H9 (cell line): ENCODE measurements at regions not wholly inside any gene's neighbourhood (a gene's known extent, or its start where the extent isn't known, plus 50 kb on each side); places are given as distances from the start of the nearest gene placed in this dataset.

Source experiments
- DNase-seq: peaks from one replicate; pipeline ENCODE4 v3.0.0-alpha.2; 2017
- H2AFZ ChIP-seq: one replicate; pipeline ENCODE4 v1.6.1; 2013; ENCODE audit warnings: mild to moderate bottlenecking, low read length, control low read depth, moderate library complexity
- H2AK5ac ChIP-seq: 2 replicates; pipeline ENCODE4 v1.6.1; 2013; ENCODE audit warnings: low read length, control low read depth, mixed read lengths; ENCODE audit not compliant: insufficient read length
- H2BK120ac ChIP-seq: one replicate; pipeline ENCODE4 v1.6.1; 2013; ENCODE audit warnings: low read depth, mild to moderate bottlenecking, low read length, control low read depth, inconsistent platforms; ENCODE audit not compliant: poor library complexity, severe bottlenecking
- H2BK12ac ChIP-seq: 2 replicates; pipeline ENCODE4 v1.6.1; 2013; ENCODE audit warnings: low read length, control low read depth, mixed read lengths, low read depth; ENCODE audit not compliant: insufficient read length
- H2BK15ac ChIP-seq: 2 replicates; pipeline ENCODE4 v1.6.1; 2013; ENCODE audit warnings: low read depth, low read length, control low read depth
- H2BK20ac ChIP-seq: one replicate; pipeline ENCODE4 v1.6.1; 2013; ENCODE audit warnings: low read depth, mild to moderate bottlenecking, low read length, control low read depth, inconsistent platforms; ENCODE audit not compliant: poor library complexity, severe bottlenecking
- H2BK5ac ChIP-seq: 2 replicates; pipeline ENCODE4 v1.6.1; 2013; ENCODE audit warnings: low read length, control low read depth, mixed read lengths; ENCODE audit not compliant: insufficient read length
- H3K14ac ChIP-seq: 2 replicates; pipeline ENCODE4 v1.6.1; 2013; ENCODE audit warnings: low read length, control low read depth; ENCODE audit not compliant: insufficient read depth
- H3K18ac ChIP-seq: 2 replicates; pipeline ENCODE4 v1.6.1; 2013; ENCODE audit warnings: low read depth, mild to moderate bottlenecking, mixed read lengths, low read length, control low read depth; ENCODE audit not compliant: insufficient read length
- H3K23ac ChIP-seq: 2 replicates; pipeline ENCODE4 v1.6.1; 2013; ENCODE audit warnings: low read length, control low read depth, mixed read lengths, low read depth; ENCODE audit not compliant: insufficient read length
- H3K23me2 ChIP-seq: 2 replicates; pipeline ENCODE4 v1.6.1; 2013; ENCODE audit warnings: low read depth, mild to moderate bottlenecking, mixed read lengths, low read length, control low read depth; ENCODE audit not compliant: insufficient read length, poor library complexity, severe bottlenecking
- H3K27ac ChIP-seq: 2 replicates; pipeline ENCODE4 v1.5.1; 2013; ENCODE audit warnings: low read length, control low read depth, mixed read lengths, low read depth; ENCODE audit not compliant: insufficient read length
- H3K27me3 ChIP-seq: 2 replicates; pipeline ENCODE4 v1.6.1; 2013; ENCODE audit warnings: low read length, control low read depth, inconsistent platforms; ENCODE audit not compliant: insufficient read depth
- H3K4ac ChIP-seq: 2 replicates; pipeline ENCODE4 v1.6.1; 2013; ENCODE audit warnings: low read depth, mild to moderate bottlenecking, control low read depth, inconsistent platforms, low read length, moderate library complexity
- H3K4me1 ChIP-seq: 2 replicates; pipeline ENCODE4 v1.6.1; 2013; ENCODE audit warnings: low read length, control low read depth, inconsistent platforms; ENCODE audit not compliant: insufficient read depth
- H3K4me2 ChIP-seq: 2 replicates; pipeline ENCODE4 v1.6.1; 2013; ENCODE audit warnings: low read length, control low read depth, mixed read lengths; ENCODE audit not compliant: insufficient read length, insufficient read depth
- H3K56ac ChIP-seq: 2 replicates; pipeline ENCODE4 v1.6.1; 2013; ENCODE audit warnings: low read depth, mild to moderate bottlenecking, mixed read lengths, low read length, control low read depth; ENCODE audit not compliant: insufficient read length
- H3K79me1 ChIP-seq: 2 replicates; pipeline ENCODE4 v1.6.1; 2013; ENCODE audit warnings: low read depth, mild to moderate bottlenecking, moderate library complexity, low read length, control low read depth, inconsistent platforms; ENCODE audit not compliant: insufficient read depth, poor library complexity, severe bottlenecking
- H3K79me2 ChIP-seq: 2 replicates; pipeline ENCODE4 v1.6.1; 2013; ENCODE audit warnings: low read length, control low read depth, inconsistent platforms; ENCODE audit not compliant: insufficient read depth
- H3K9ac ChIP-seq: 2 replicates; pipeline ENCODE4 v1.6.1; 2013; ENCODE audit warnings: low read length, control low read depth, mixed read lengths; ENCODE audit not compliant: insufficient read length; ENCODE audit errors: extremely low read depth
- H3K9me3 ChIP-seq: one replicate; pipeline ENCODE4 v1.6.1; 2013; ENCODE audit warnings: low read depth, low read length, inconsistent platforms; ENCODE audit not compliant: control insufficient read depth
- H3T11ph ChIP-seq: one replicate; pipeline ENCODE4 v1.6.1; 2013; ENCODE audit warnings: mild to moderate bottlenecking, low read length, control low read depth, inconsistent platforms
- H4K20me1 ChIP-seq: one replicate; pipeline ENCODE4 v1.6.1; 2013; ENCODE audit not compliant: control insufficient read depth, insufficient read length, insufficient read depth
- H4K5ac ChIP-seq: 2 replicates; pipeline ENCODE4 v1.6.1; 2013; ENCODE audit warnings: low read depth, mild to moderate bottlenecking, mixed read lengths, low read length, control low read depth; ENCODE audit not compliant: insufficient read length
- H4K8ac ChIP-seq: replicated peaks from 2 replicates; pipeline ENCODE4 v1.6.1; 2013; ENCODE audit warnings: low read length, control low read depth, mixed read lengths, low read depth; ENCODE audit not compliant: insufficient read length
- H4K91ac ChIP-seq: 2 replicates; pipeline ENCODE4 v1.6.1; 2013; ENCODE audit warnings: low read depth, mild to moderate bottlenecking, moderate library complexity, mixed read lengths, low read length, control low read depth; ENCODE audit not compliant: insufficient read length
- H3K27ac Mint-ChIP-seq, 3 experiments: 2 replicates in 2 of 3; 3 replicates in 1 of 3; pipeline ENCODE4 v1.8.0; 2020 to 2021; ENCODE audit warnings: mixed read lengths in 3 of 3, mild to moderate bottlenecking in 1 of 3, moderate library complexity in 1 of 3
- H3K27me3 Mint-ChIP-seq: 2 replicates; pipeline ENCODE4 v1.8.0; 2021; ENCODE audit warnings: low read depth, mild to moderate bottlenecking, moderate library complexity, mixed read lengths
- H3K36me3 Mint-ChIP-seq, 3 experiments: 2 replicates in 2 of 3; 3 replicates in 1 of 3; pipeline ENCODE4 v1.8.0; 2020 to 2021; ENCODE audit warnings: low read depth in 3 of 3, mixed read lengths in 3 of 3; ENCODE audit not compliant: insufficient read depth in 1 of 3
- H3K4me1 Mint-ChIP-seq, 2 experiments: 2 replicates each; pipeline ENCODE4 v1.8.0; 2020; ENCODE audit warnings: mixed read lengths in 2 of 2
- H3K4me3 Mint-ChIP-seq, 2 experiments: 2 replicates in 1 of 2; 3 replicates in 1 of 2; pipeline ENCODE4 v1.8.0; 2020 to 2021; ENCODE audit warnings: mild to moderate bottlenecking in 2 of 2, mixed read lengths in 2 of 2, moderate library complexity in 1 of 2
- H3K9me3 Mint-ChIP-seq, 2 experiments: 2 replicates in 1 of 2; 3 replicates in 1 of 2; pipeline ENCODE4 v1.8.0; 2020; ENCODE audit warnings: mild to moderate bottlenecking in 2 of 2, mixed read lengths in 2 of 2, moderate library complexity in 1 of 2
- CTCF ChIP-seq: fragments of 200-600 bp; sonication (generic); conservative IDR thresholded peaks from 3 replicates; pipeline ENCODE4 v1.8.0; 2021; ENCODE audit warnings: antibody characterized with exemption, mild to moderate bottlenecking
- WGBS: extraction: QIAGEN DNeasy Blood & Tissue Kit; methylation state at CpG from one replicate; pipeline ENCODE4 v1.1.7; 2013; ENCODE audit warnings: missing lambda C conversion rate, low lambda C conversion rate, mixed read lengths; ENCODE audit not compliant: insufficient read length; ENCODE audit errors: extremely low coverage; 5-methylcytosine and 5-hydroxymethylcytosine counted together

GRCh38 chr5:54742417-54742891, 224.9 kb downstream of the SNX18 start:
- Histone ChIP-seq H3K56ac (no peak overlapping the region), H4K20me1 (no peaks in the 10 kb centered on the region), H2BK120ac (no peak overlapping the region), H4K5ac (no peak overlapping the region), H2AK5ac (no peak overlapping the region), H3K14ac (no peak overlapping the region), H3K4me2 (no peak overlapping the region), H3K23me2 (no peaks in the 10 kb centered on the region), H3K23ac (no peak overlapping the region), H2BK20ac (no peak overlapping the region), H2BK15ac (no peak overlapping the region), H2BK12ac (no peak overlapping the region), H3K4ac (no peak overlapping the region), H4K8ac (no peak overlapping the region), H2BK5ac (no peak overlapping the region), H3K9ac (no peak overlapping the region), H3K27ac (no peak overlapping the region), H3K79me1 (no peaks in the 10 kb centered on the region), H3K18ac (no peak overlapping the region), H3K9me3 (no peaks in the 10 kb centered on the region), H3T11ph (no peak overlapping the region), H3K27me3 (no peaks in the 10 kb centered on the region), H3K79me2 (no peaks in the 10 kb centered on the region), H4K91ac (no peak overlapping the region), H2AFZ (no peak overlapping the region), H3K4me1 (no peaks in the 10 kb centered on the region; the same call in 1 of the 2 replicates)
- DNase-seq, result no peak
- H3K9me3 Mint-ChIP-seq, result no peaks in the 10 kb centered on the region
- H3K27me3 Mint-ChIP-seq, result peaks cover 3% of the 10 kb centered on the region
- H3K27ac Mint-ChIP-seq, result no peak overlapping the region
- H3K4me1 Mint-ChIP-seq, result peaks cover 20 to 28% of the 10 kb centered on the region in 2 experiments
- no peaks in the 10 kb centered on the region for H3K36me3 Mint-ChIP-seq
- no CpG with 5 or more reads among the region's 7 CpGs for WGBS
- TF ChIP-seq CTCF, result peak; percentile 24; the same call in 1 of the 3 replicates
- H3K4me3 Mint-ChIP-seq, result no peak overlapping the region
